ENCODE measurements at regions not wholly inside any gene's neighbourhood (a gene's known extent, or its start where the extent isn't known, plus 50 kb on each side); places are given as distances from the start of the nearest gene placed in this dataset.
"Not testable (repeated sequence)": the region's sequence is repeated elsewhere in the genome, so short reads cannot be mapped to it uniquely, and the experiment has no call there.

DNA sequence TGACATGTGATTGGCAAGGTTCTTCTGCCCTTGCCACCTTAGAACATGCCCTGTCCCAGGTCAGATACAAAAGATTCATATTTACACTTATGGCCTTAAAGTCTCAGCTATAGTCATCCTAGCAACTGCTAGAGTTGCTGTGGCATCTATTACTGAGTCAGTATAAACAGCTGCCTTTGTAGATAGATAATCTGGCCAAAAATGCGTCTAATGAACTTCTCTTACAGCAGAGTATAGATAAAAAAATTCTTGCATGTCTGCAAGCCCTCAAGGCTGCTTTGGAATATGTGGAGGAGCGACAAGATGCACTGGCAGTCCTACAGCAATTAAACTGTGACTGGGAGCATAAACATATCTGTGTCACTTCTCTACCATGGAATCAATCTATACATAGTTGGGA is 1209.7 kb upstream of the PABPC4L start:
- no peak overlapping the region for H3K4me3 ChIP-seq
- no peak overlapping the region for H3K4me2 ChIP-seq
- no peak overlapping the region for H3K27ac ChIP-seq
- ATAC-seq (no peak), DNase-seq (ENCODE audit: low read depth in 1 of 2, low spot score in 1 of 2) (no peak), FAIRE-seq (no peak)
- H3K4me1 ChIP-seq = no peaks in the 10 kb centered on the region
- no peak for TF ChIP-seq FOXS1 (CRISPR knock-in tag; IDR thresholded peaks at IDR 0.05)
- no peak for TF ChIP-seq POLR2AphosphoS2 (conservative IDR thresholded peaks at IDR 0.05; ENCODE audit: low read length)
- no peak for TF ChIP-seq JUNB (IDR thresholded peaks at IDR 0.05)
- no peak for TF ChIP-seq SREBF2 (IDR thresholded peaks at IDR 0.05)
- TF ChIP-seq, protein P1, sequence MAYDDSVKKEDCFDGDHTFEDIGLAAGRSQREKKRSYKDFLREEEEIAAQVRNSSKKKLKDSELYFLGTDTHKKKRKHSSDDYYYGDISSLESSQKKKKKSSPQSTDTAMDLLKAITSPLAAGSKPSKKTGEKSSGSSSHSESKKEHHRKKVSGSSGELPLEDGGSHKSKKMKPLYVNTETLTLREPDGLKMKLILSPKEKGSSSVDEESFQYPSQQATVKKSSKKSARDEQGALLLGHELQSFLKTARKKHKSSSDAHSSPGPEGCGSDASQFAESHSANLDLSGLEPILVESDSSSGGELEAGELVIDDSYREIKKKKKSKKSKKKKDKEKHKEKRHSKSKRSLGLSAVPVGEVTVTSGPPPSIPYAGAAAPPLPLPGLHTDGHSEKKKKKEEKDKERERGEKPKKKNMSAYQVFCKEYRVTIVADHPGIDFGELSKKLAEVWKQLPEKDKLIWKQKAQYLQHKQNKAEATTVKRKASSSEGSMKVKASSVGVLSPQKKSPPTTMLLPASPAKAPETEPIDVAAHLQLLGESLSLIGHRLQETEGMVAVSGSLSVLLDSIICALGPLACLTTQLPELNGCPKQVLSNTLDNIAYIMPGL (CRISPR knock-in tag; IDR thresholded peaks at IDR 0.05; ENCODE audit: borderline replicate concordance) = no peak
- TF ChIP-seq TP53 (CRISPR knock-in tag; IDR thresholded peaks at IDR 0.05) = no peak
- TF ChIP-seq MAFK (IDR thresholded peaks at IDR 0.05; ENCODE audit: partially characterized antibody) = no peak
- TF ChIP-seq, protein P2, sequence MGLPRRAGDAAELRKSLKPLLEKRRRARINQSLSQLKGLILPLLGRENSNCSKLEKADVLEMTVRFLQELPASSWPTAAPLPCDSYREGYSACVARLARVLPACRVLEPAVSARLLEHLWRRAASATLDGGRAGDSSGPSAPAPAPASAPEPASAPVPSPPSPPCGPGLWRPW (IDR thresholded peaks at IDR 0.05) = no peak
- no peak for TF ChIP-seq RNF2 (IDR thresholded peaks at IDR 0.05; ENCODE audit: borderline replicate concordance, low read depth)
- TF ChIP-seq, protein P3, sequence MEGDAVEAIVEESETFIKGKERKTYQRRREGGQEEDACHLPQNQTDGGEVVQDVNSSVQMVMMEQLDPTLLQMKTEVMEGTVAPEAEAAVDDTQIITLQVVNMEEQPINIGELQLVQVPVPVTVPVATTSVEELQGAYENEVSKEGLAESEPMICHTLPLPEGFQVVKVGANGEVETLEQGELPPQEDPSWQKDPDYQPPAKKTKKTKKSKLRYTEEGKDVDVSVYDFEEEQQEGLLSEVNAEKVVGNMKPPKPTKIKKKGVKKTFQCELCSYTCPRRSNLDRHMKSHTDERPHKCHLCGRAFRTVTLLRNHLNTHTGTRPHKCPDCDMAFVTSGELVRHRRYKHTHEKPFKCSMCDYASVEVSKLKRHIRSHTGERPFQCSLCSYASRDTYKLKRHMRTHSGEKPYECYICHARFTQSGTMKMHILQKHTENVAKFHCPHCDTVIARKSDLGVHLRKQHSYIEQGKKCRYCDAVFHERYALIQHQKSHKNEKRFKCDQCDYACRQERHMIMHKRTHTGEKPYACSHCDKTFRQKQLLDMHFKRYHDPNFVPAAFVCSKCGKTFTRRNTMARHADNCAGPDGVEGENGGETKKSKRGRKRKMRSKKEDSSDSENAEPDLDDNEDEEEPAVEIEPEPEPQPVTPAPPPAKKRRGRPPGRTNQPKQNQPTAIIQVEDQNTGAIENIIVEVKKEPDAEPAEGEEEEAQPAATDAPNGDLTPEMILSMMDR (IDR thresholded peaks at IDR 0.05) = no peak
- no peak for TF ChIP-seq RFX5 (IDR thresholded peaks at IDR 0.05)
- no peak for TF ChIP-seq MAX (IDR thresholded peaks at IDR 0.05)
- TF ChIP-seq TFCP2L1 (CRISPR knock-in tag; IDR thresholded peaks at IDR 0.05) = no peak
- TF ChIP-seq CHD4 (IDR thresholded peaks at IDR 0.05; ENCODE audit: borderline replicate concordance) = no peak
- TF ChIP-seq, protein P4, sequence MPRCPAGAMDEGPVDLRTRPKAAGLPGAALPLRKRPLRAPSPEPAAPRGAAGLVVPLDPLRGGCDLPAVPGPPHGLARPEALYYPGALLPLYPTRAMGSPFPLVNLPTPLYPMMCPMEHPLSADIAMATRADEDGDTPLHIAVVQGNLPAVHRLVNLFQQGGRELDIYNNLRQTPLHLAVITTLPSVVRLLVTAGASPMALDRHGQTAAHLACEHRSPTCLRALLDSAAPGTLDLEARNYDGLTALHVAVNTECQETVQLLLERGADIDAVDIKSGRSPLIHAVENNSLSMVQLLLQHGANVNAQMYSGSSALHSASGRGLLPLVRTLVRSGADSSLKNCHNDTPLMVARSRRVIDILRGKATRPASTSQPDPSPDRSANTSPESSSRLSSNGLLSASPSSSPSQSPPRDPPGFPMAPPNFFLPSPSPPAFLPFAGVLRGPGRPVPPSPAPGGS (IDR thresholded peaks at IDR 0.05) = no peak
- TF ChIP-seq, protein P5, sequence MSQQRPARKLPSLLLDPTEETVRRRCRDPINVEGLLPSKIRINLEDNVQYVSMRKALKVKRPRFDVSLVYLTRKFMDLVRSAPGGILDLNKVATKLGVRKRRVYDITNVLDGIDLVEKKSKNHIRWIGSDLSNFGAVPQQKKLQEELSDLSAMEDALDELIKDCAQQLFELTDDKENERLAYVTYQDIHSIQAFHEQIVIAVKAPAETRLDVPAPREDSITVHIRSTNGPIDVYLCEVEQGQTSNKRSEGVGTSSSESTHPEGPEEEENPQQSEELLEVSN (IDR thresholded peaks at IDR 0.05; ENCODE audit: borderline replicate concordance, low read depth) = no peak
- TF ChIP-seq KDM1A (IDR thresholded peaks at IDR 0.05; ENCODE audit: low read depth) = no peak
- no peak for TF ChIP-seq CHD2 (IDR thresholded peaks at IDR 0.05; ENCODE audit: low read length, partially characterized antibody)
- TF ChIP-seq SMC3 (IDR thresholded peaks at IDR 0.05) = no peak
- no peak for TF ChIP-seq EHMT2 (IDR thresholded peaks at IDR 0.05; ENCODE audit: low read depth)
- WGBS (ENCODE audit: missing lambda C conversion rate) = 28% methylated on average over 2 of the region's 2 CpGs
- CTCF ChIA-PET = no interaction called here
- no peaks in the 10 kb centered on the region for H3K9me3 ChIP-seq
- POLR2A ChIA-PET = no interaction called here

DNA sequence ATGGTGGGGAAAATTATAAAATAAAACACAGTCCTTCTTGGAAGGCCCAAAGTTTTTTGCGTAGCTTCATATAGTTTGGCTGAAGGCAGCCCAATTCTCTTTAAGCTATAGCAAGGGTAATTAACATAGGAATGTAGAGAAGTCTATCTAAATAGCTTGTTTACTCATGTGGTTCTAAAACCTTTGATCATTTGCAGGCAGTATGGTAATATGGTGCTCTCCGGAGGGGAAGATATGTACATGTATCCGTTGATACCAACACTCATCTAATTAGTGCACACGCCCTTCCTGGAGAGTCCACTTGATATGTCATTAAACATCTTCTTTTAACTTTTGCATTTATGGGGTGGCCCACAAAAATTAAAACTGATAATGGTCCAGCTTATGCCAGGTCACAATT is 1207.7 kb upstream of the PABPC4L start:
- H3K27ac ChIP-seq; H3K4me3 ChIP-seq; FAIRE-seq; H3K9me3 ChIP-seq; H3K4me2 ChIP-seq; POLR2A ChIA-PET; ATAC-seq; H3K4me1 ChIP-seq; CTCF ChIA-PET; DNase-seq (ENCODE audit: low read depth in 1 of 2, low spot score in 1 of 2): not testable (repeated sequence)
- WGBS (ENCODE audit: missing lambda C conversion rate) = 76% methylated on average over 4 of the region's 4 CpGs

All from A549 (cell line).